DND-41 (cell line): ENCODE measurements at regions not wholly inside any gene's neighbourhood (a gene's known extent, or its start where the extent isn't known, plus 50 kb on each side); places are given as distances from the start of the nearest gene placed in this dataset.

ENCODE experiments used
- ATAC-seq: fragments of 200-7000 bp; cut with Tn5 transposase; 3 replicates; pipeline ENCODE4 v1.9.1; 2021; ENCODE audit warnings: low read depth; ENCODE audit not compliant: insufficient read depth
- DNase-seq: peaks from one replicate; pipeline ENCODE4 v3.0.0-alpha.2; 2020
- H2AFZ ChIP-seq: 2 replicates; pipeline ENCODE4 v1.6.0; 2012; ENCODE audit warnings: low read depth, low read length
- H3K27ac ChIP-seq: 2 replicates; pipeline ENCODE4 v1.5.1; 2012; ENCODE audit warnings: low read length, inconsistent platforms
- H3K27me3 ChIP-seq: fragments of 200-600 bp; sonication (generic); 2 replicates; pipeline ENCODE4 v1.6.0; 2012; ENCODE audit warnings: low read length, mild to moderate bottlenecking, inconsistent platforms; ENCODE audit not compliant: insufficient read depth, poor library complexity
- H3K36me3 ChIP-seq: 2 replicates; pipeline ENCODE4 v1.5.1; 2012; ENCODE audit warnings: low read length, inconsistent platforms; ENCODE audit not compliant: insufficient read depth
- H3K4me1 ChIP-seq: 2 replicates; pipeline ENCODE4 v1.5.1; 2012; ENCODE audit warnings: mild to moderate bottlenecking, low read length; ENCODE audit not compliant: insufficient read depth
- H3K4me2 ChIP-seq: 2 replicates; pipeline ENCODE4 v1.6.0; 2012; ENCODE audit warnings: mild to moderate bottlenecking, moderate library complexity, low read length, inconsistent platforms; ENCODE audit not compliant: insufficient read depth
- H3K4me3 ChIP-seq, 2 experiments: fragments of 200-600 bp in 1 of 2; shearing (Covaris generic) in 1 of 2; 2 replicates each; pipeline ENCODE4 v1.5.1; 2012 to 2016; ENCODE audit warnings: inconsistent platforms in 2 of 2, low read length in 2 of 2, mild to moderate bottlenecking in 2 of 2, low read depth in 1 of 2, moderate library complexity in 1 of 2
- H3K79me2 ChIP-seq: 2 replicates; pipeline ENCODE4 v1.6.0; 2012; ENCODE audit warnings: low read length, inconsistent platforms; ENCODE audit not compliant: insufficient read depth
- H3K9ac ChIP-seq: 2 replicates; pipeline ENCODE4 v1.6.0; 2012; ENCODE audit warnings: low read depth, mild to moderate bottlenecking, inconsistent platforms, low read length, moderate library complexity
- H3K9me3 ChIP-seq: 2 replicates; pipeline ENCODE4 v1.5.1; 2012; ENCODE audit warnings: low read length, moderate library complexity, mild to moderate bottlenecking, inconsistent platforms; ENCODE audit not compliant: insufficient read depth, severe bottlenecking
- H4K20me1 ChIP-seq: 2 replicates; pipeline ENCODE4 v1.6.0; 2012; ENCODE audit warnings: low read length; ENCODE audit not compliant: insufficient read depth
- CTCF ChIP-seq: IDR thresholded peaks from 2 replicates; pipeline ENCODE4 v1.5.1; 2012; ENCODE audit warnings: borderline replicate concordance, low read length, moderate library complexity, mild to moderate bottlenecking; ENCODE audit not compliant: poor library complexity, severe bottlenecking; ENCODE audit errors: extremely low read depth
- EZH2 ChIP-seq: IDR thresholded peaks from 3 replicates; pipeline ENCODE4 v1.6.1; 2012; ENCODE audit warnings: borderline replicate concordance, low read depth, mild to moderate bottlenecking, moderate library complexity, low read length, inconsistent platforms; ENCODE audit not compliant: severe bottlenecking

GRCh38 chr12:13559318-13559978 is 362.9 kb downstream of the EMP1 start:
- Histone ChIP-seq H3K27ac (no peak overlapping the region), H2AFZ (no peak overlapping the region), H3K9me3 (no peaks in the 10 kb centered on the region), H3K4me2 (no peak overlapping the region), H3K4me1 (no peaks in the 10 kb centered on the region), H3K9ac (no peak overlapping the region), H4K20me1 (no peaks in the 10 kb centered on the region), H3K27me3 (no peaks in the 10 kb centered on the region), H3K4me3 (no peak overlapping the region), H3K36me3 (no peaks in the 10 kb centered on the region), H3K79me2 (no peaks in the 10 kb centered on the region)
- no peak for TF ChIP-seq EZH2
- TF ChIP-seq CTCF, result no peak
- no peak for ATAC-seq
- DNase-seq, result no peak

- H3K9me3 ChIP-seq, result no peaks in the 10 kb centered on the region
- no peak overlapping the region for H3K4me2 ChIP-seq
- H3K36me3 ChIP-seq, result no peaks in the 10 kb centered on the region
- H3K79me2 ChIP-seq, result no peaks in the 10 kb centered on the region
- TF ChIP-seq CTCF (no peak), EZH2 (no peak)
- DNase-seq, result no peak
- no peak overlapping the region for H3K4me3 ChIP-seq
- no peak for ATAC-seq
- H3K27ac ChIP-seq, result no peak overlapping the region
- no peaks in the 10 kb centered on the region for H4K20me1 ChIP-seq
- no peak overlapping the region for H3K9ac ChIP-seq
- no peaks in the 10 kb centered on the region for H3K4me1 ChIP-seq
- H3K27me3 ChIP-seq, result peaks cover 4% of the 10 kb centered on the region
- no peak overlapping the region for H2AFZ ChIP-seq
Observed at GRCh38 chr12:13552830-13553229, 356.3 kb downstream of the EMP1 start.

DNA sequence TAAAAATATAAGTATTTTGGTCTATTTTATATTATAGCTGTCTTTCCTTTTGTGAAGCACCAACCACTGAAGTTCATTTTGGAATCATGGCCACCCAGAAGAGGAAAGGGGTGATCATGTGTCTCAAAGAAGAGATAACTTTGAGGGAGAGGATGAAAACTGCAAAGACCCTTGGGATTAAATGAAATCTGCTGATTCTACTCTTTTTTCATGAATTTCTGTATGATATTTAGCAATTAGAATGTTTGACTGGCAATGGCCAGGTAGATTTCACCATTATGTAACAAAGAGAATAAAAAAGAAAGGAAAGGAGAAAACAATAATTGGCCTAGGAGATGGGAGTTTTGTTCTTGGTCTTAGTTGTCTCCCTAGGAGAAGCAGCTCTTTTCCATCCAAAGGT is 350.8 kb downstream of the EMP1 start:
- no peak for TF ChIP-seq CTCF
- TF ChIP-seq EZH2, result no peak
- no peak overlapping the region for H3K9ac ChIP-seq

DNA sequence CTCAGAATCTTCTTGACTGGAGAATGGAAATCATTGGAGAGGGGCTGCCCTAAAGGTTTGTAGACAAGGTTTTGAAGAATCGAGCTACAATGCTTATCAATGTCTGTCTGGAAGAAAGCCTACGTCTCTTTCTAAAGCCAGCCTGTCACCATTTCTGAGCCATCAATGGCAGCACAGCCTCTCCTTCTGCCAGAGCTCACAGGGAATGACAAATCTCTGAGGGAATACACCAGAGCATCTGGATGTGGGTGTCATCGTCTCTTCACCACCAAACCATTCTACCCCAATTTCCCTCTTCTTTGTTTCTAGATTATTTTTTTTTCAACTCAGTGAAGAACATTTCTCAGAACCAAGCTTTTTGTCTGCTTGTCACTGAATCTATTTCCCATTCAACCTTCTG is 349.7 kb downstream of the EMP1 start:
- no peak for ATAC-seq
- DNase-seq, result no peak
- no peak overlapping the region for H3K9ac ChIP-seq
- H3K27me3 ChIP-seq, result peaks cover 17% of the 10 kb centered on the region
- no peaks in the 10 kb centered on the region for H4K20me1 ChIP-seq
- no peaks in the 10 kb centered on the region for H3K4me1 ChIP-seq
- H2AFZ ChIP-seq, result no peak overlapping the region
- TF ChIP-seq EZH2, result no peak
- no peaks in the 10 kb centered on the region for H3K79me2 ChIP-seq
- no peaks in the 10 kb centered on the region for H3K9me3 ChIP-seq
- H3K36me3 ChIP-seq, result no peaks in the 10 kb centered on the region
- H3K27ac ChIP-seq, result no peak overlapping the region
- H3K4me3 ChIP-seq, result no peak overlapping the region
- no peak overlapping the region for H3K4me2 ChIP-seq

More for the DNA sequence above, 350.8 kb downstream of the EMP1 start:
- Histone ChIP-seq H3K4me2 (no peak overlapping the region), H3K27me3 (peaks cover 17% of the 10 kb centered on the region), H3K4me3 (no peak overlapping the region), H4K20me1 (no peaks in the 10 kb centered on the region), H3K36me3 (no peaks in the 10 kb centered on the region), H3K27ac (no peak overlapping the region), H3K9me3 (no peaks in the 10 kb centered on the region), H3K79me2 (no peaks in the 10 kb centered on the region), H3K4me1 (no peaks in the 10 kb centered on the region), H2AFZ (no peak overlapping the region)
- ATAC-seq (no peak), DNase-seq (no peak)
